ENCODE measurements at regions not wholly inside any gene's neighbourhood (a gene's known extent, or its start where the extent isn't known, plus 50 kb on each side); places are given as distances from the start of the nearest gene placed in this dataset.
"Not testable (repeated sequence)": the region's sequence is repeated elsewhere in the genome, so short reads cannot be mapped to it uniquely, and the experiment has no call there.

DNA sequence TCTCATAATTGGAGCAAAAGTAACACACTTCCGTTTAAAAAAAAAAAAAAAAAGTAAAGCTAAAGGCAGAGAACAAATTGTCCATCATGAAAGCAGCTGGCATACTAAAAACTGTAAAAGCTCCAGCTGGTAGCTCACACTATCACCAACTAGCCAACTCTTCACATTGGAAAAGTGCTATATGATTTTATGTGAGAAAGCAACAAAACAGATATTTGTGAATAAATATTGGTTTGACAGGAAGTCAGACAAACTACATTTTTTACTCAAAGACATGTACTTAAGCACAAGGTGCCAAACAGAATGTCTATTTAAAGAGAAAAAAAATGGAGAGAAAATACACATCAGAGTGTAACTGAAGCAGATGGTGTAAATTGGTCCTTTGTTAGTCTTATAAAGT is 231.2 kb upstream of the CADM2 start:
- H3K4me3 ChIP-seq: no peak overlapping the region
- no peak for DNase-seq (ENCODE audit: low spot score)
- H3K27me3 ChIP-seq (replicated peaks; ENCODE audit: insufficient read depth): no peaks in the 10 kb centered on the region
- no peaks in the 10 kb centered on the region for H3K4me1 ChIP-seq (ENCODE audit: control insufficient read depth in 1 of 2, low read depth in 2 of 2)
- no peak for ATAC-seq (ENCODE audit: insufficient number of reproducible peaks, low FRiP score, low read depth)
- TF ChIP-seq, protein P1, sequence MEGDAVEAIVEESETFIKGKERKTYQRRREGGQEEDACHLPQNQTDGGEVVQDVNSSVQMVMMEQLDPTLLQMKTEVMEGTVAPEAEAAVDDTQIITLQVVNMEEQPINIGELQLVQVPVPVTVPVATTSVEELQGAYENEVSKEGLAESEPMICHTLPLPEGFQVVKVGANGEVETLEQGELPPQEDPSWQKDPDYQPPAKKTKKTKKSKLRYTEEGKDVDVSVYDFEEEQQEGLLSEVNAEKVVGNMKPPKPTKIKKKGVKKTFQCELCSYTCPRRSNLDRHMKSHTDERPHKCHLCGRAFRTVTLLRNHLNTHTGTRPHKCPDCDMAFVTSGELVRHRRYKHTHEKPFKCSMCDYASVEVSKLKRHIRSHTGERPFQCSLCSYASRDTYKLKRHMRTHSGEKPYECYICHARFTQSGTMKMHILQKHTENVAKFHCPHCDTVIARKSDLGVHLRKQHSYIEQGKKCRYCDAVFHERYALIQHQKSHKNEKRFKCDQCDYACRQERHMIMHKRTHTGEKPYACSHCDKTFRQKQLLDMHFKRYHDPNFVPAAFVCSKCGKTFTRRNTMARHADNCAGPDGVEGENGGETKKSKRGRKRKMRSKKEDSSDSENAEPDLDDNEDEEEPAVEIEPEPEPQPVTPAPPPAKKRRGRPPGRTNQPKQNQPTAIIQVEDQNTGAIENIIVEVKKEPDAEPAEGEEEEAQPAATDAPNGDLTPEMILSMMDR (IDR thresholded peaks at IDR 0.05): no peak
- no peaks in the 10 kb centered on the region for H3K9me3 ChIP-seq
- H3K36me3 ChIP-seq: no peaks in the 10 kb centered on the region
- no peak overlapping the region for H3K27ac ChIP-seq

DNA sequence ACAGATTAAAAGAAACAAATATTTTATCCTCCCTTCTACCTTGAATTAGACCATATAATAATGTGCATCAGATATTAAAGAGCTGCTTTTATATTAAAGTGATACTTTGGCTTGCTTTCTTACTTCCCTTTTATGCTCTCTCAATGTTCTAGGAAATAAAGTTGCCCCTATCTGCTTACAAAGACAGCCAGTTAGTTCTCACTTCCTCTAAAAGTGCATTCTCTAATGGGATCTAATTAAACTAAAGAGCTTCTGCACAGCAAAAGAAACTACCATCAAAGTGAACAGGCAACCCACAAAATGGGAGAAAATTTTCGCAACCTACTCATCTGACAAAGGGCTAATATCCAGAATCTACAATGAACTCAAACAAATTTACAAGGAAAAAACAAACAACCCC is 224.1 kb upstream of the CADM2 start:
- not testable (repeated sequence) for H3K9me3 ChIP-seq; H3K27me3 ChIP-seq (replicated peaks; ENCODE audit: insufficient read depth); H3K27ac ChIP-seq; H3K36me3 ChIP-seq; H3K4me1 ChIP-seq (ENCODE audit: control insufficient read depth in 1 of 2, low read depth in 2 of 2); H3K4me3 ChIP-seq; DNase-seq (ENCODE audit: low spot score); ATAC-seq (ENCODE audit: insufficient number of reproducible peaks, low FRiP score, low read depth)

DNA sequence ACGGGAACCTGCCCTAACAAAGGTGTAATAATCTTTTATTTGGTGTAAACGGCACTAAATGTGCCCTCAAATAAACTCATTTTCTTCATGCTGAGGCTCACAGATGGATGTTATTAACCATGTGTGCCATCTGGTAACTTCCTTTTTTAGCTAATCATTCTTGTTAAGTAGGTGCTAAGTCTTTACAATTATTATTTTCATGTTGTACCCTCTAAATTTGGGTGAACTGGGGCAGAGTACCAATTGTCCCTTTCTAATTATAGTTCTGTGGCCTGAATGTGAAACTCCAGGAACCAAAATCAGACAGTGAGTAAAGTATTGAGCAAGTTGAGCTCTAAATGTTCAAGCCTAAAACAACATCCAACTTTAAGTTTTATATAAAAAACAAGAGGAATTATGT is 220.7 kb upstream of the CADM2 start:
- no peak overlapping the region for H3K27ac ChIP-seq

DNA sequence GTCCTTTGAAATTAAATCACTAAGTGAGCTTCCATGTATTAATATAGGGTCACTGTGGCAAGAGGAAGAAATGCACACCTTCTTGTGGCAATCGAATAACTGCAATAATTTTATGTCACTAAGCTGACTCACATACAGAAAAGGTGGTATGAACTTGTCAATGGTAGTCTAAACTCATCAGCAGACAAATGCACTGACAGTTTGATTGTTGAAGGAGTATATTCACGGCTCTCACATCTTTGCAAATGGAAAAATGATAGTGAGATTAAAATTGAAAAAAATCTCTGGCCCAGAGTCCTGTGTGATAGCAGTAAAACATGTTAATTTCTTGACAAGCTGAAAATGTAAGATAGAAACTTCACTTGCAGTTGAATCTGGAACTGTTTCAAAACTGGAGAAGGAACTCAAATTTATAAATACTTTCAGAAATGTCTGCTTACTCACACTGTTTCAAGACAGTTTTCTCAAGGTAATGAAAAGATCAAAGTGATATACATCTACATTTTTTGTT is 215.8 kb upstream of the CADM2 start:
- Histone ChIP-seq H3K36me3 (no peaks in the 10 kb centered on the region), H3K4me3 (no peak overlapping the region), H3K27me3 (replicated peaks; ENCODE audit: insufficient read depth) (no peaks in the 10 kb centered on the region), H3K9me3 (no peaks in the 10 kb centered on the region), H3K27ac (no peak overlapping the region), H3K4me1 (ENCODE audit: control insufficient read depth in 1 of 2, low read depth in 2 of 2) (no peaks in the 10 kb centered on the region)
- ATAC-seq (ENCODE audit: insufficient number of reproducible peaks, low FRiP score, low read depth): no peak
- TF ChIP-seq, protein P1 (IDR thresholded peaks at IDR 0.05): no peak
- no peak for DNase-seq (ENCODE audit: low spot score)

More for the DNA sequence above, 220.7 kb upstream of the CADM2 start:
- TF ChIP-seq, protein P1 (IDR thresholded peaks at IDR 0.05): no peak
- DNase-seq (ENCODE audit: low spot score) (no peak), ATAC-seq (ENCODE audit: insufficient number of reproducible peaks, low FRiP score, low read depth) (no peak)
- Histone ChIP-seq H3K4me3 (no peak overlapping the region), H3K4me1 (ENCODE audit: control insufficient read depth in 1 of 2, low read depth in 2 of 2) (no peaks in the 10 kb centered on the region), H3K9me3 (no peaks in the 10 kb centered on the region), H3K27me3 (replicated peaks; ENCODE audit: insufficient read depth) (no peaks in the 10 kb centered on the region), H3K36me3 (no peaks in the 10 kb centered on the region)

DNA sequence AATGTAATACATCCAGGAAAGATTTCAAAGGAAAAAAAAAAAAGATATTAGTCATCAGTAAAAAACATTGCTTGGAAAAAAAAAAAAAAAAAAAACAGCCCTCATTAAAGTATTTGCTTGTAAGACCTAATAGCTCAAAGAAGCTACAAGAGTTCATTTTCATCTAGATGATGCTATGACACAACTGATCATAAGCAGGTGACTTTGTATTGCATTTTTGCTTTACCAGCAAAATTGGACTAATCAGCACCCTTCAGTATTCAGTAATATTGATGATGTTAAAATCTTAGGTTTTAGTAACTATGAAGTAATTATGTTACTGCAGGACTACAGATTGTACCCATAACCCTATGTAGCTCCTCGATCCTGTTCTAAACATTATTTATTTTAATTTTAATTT is 214.7 kb upstream of the CADM2 start:
- TF ChIP-seq, protein P1 (IDR thresholded peaks at IDR 0.05): no peak
- Histone ChIP-seq H3K9me3 (no peaks in the 10 kb centered on the region), H3K4me1 (ENCODE audit: control insufficient read depth in 1 of 2, low read depth in 2 of 2) (no peaks in the 10 kb centered on the region), H3K27ac (no peak overlapping the region), H3K36me3 (no peaks in the 10 kb centered on the region), H3K4me3 (no peak overlapping the region), H3K27me3 (replicated peaks; ENCODE audit: insufficient read depth) (no peaks in the 10 kb centered on the region)
- DNase-seq (ENCODE audit: low spot score): no peak
- ATAC-seq (ENCODE audit: insufficient number of reproducible peaks, low FRiP score, low read depth): no peak

DNA sequence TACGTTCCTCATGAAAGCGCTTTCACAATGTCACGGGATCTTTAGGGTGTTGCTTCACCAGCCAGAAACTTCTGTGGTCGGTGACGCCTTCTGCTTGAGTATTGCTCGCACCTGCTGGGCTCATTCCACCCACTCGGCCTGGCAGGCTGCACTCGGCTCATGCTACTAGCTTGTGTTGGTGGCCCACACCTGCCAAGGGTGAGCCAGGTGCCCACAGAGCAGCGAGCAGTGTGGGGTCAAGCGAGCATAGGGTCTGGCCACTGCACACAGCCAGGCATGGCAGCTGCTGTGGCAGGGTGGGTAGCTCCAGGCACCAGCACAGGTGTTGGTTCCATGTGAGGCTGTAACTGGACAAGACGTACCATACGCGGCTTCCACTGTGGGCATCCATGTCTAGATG is 202.9 kb upstream of the CADM2 start:
- TF ChIP-seq, protein P1 (IDR thresholded peaks at IDR 0.05): no peak
- H3K27me3 ChIP-seq (replicated peaks; ENCODE audit: insufficient read depth): no peaks in the 10 kb centered on the region
- no peak overlapping the region for H3K27ac ChIP-seq
- H3K36me3 ChIP-seq: no peaks in the 10 kb centered on the region
- no peak for DNase-seq (ENCODE audit: low spot score)
- H3K4me1 ChIP-seq (ENCODE audit: control insufficient read depth in 1 of 2, low read depth in 2 of 2): no peaks in the 10 kb centered on the region
- no peaks in the 10 kb centered on the region for H3K9me3 ChIP-seq
- ATAC-seq (ENCODE audit: insufficient number of reproducible peaks, low FRiP score, low read depth): no peak
- no peak overlapping the region for H3K4me3 ChIP-seq

Data from thoracic aorta (tissue), 2 donors.